NCI-H1694 (cell line): ENCODE measurements at regions not wholly inside any gene's neighbourhood (a gene's known extent, or its start where the extent isn't known, plus 50 kb on each side); places are given as distances from the start of the nearest gene placed in this dataset.
"Not testable (repeated sequence)": the region's sequence is repeated elsewhere in the genome, so short reads cannot be mapped to it uniquely, and the experiment has no call there.

Experiments
- DNase-seq: peaks from one replicate; lab custom pipeline; 2025; lab: John Stamatoyannopoulos, UW

DNA sequence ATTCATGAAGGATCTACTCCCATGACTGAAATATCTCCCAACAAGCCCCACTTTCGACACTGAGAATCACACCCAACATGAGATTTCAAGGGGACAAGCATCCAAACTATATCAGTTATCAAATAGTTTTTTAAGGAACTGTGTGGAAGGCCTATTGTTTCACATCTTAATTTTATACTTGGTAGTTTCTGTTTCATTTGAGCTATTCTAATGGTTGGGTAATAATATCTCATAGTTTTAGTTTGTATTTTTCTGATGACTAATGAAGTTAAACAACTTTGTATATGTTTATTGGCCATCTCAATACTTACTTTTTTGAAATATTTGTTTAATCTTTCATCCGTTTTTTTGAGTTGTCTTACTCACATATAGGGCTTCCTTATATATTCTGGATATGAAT is 135.0 kb downstream of the SCG2 start:
- no peak for DNase-seq

DNA sequence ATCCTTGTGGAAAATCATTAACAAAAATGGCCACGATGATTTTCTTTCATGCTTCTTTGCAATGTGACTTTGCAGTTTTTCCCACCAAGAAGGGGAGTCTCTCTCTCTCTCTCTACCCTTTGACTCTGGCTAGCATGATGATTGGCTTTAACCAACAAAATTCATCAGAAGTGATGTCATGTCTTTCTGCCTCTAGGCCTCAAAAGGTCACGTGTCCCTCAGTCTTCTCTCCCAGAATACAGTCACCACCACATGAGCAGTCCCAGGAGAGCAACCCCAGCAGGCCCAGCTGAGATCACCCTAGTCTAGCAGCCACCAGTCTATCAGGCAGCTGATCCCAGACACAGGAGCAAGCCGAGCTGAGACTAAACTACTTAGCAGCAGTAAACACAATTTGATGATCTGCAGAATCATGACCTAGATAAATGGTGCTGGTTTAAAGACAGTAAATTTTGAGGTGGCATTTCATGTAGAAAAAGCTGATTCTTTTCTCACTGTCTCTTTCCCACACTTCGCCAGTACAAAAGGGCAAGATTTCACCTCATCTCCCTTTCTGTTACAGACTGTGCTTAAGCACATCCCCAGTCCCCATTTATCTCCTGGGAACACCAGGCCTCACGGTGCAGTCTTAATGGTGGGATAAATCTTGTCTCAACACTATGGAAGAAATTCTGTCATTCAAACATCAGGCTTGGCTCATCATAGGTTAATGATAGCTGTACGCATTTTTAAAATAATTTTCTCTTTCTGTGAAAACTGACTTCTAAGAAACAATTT is 132.7 kb downstream of the SCG2 start:
- DNase-seq: no peak

GRCh38 chr2:223470602-223471001 is 131.6 kb downstream of the SCG2 start:
- no peak for DNase-seq

DNA sequence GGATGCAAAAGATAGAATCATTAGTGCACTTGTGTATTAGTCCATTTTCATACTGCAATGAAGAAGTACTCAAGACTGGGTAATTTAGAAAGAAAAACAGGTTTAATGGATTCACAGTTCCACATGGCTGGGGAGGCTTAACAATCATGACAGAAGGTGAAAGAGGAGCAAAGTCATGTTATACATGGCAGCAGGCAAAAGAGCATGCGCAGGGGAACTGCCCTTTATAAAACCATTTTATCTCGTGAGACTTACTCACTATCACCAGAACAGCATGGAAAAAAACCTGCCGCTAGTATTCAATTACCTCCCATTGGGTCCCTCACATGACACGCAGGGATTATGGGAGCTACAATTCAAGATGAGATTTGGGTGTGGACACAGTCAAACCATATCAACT is 129.4 kb downstream of the SCG2 start:
- DNase-seq: no peak

DNA sequence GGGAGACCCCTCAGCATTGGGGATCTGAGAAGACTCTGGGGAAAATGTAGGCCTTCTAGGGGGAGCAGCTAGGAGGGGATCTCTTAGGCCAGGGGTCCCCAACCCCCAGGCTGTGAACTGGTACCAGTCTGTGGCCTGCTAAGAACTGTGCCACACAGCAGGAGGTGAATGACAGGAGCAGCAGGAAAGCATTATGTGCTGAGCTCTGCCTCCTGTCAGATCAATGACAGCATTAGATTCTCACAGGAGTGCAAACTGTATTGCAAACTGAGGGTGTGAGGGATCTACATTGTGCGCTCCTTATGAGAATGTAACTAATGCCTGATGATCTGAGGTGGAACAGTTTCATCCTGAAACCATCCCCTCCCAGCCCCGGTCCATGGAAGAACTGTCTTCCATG is 127.3 kb downstream of the SCG2 start:
- no peak for DNase-seq

DNA sequence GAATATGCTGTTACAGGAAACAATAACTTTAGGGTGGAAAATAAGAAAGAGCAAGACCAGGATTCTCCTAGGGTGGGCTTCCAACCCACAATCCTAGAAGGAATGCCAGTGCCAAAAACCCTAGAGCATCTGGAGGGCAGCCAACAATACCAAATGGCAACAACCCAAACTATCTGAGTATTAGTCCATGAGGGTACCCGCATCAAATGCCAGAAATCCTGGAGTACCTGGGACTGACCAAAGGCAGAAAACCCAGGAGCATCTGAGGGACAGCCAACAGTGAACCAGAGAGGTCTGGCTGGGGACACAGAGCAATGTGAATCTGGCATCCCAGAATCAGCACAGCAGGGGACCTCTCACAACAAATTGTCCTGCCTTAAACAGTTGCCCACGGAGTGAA is 126.3 kb downstream of the SCG2 start:
- no peak for DNase-seq

DNA sequence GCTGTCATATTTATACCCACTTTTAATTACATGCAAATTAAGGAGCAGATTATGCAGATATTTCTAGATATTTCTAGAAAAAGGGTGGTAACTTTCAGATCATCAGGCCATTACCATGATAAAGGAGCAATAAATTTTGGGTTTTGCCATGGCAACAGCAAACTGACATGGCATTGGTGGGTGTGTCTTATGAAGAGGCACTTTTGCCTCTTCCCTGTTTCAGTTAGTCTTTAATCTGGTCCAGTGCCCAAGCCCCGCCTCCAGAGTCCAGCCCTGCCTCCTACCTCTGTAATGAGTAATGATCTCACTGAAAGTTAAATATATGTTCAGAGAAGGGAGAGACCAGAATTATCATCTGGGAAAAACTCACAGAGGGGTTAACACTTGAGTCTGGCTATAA is 124.8 kb downstream of the SCG2 start:
- no peak for DNase-seq

GRCh38 chr2:223481486-223481885 is 120.7 kb downstream of the SCG2 start:
- DNase-seq: no peak

GRCh38 chr2:223486751-223487150 is 115.4 kb downstream of the SCG2 start:
- no peak for DNase-seq

DNA sequence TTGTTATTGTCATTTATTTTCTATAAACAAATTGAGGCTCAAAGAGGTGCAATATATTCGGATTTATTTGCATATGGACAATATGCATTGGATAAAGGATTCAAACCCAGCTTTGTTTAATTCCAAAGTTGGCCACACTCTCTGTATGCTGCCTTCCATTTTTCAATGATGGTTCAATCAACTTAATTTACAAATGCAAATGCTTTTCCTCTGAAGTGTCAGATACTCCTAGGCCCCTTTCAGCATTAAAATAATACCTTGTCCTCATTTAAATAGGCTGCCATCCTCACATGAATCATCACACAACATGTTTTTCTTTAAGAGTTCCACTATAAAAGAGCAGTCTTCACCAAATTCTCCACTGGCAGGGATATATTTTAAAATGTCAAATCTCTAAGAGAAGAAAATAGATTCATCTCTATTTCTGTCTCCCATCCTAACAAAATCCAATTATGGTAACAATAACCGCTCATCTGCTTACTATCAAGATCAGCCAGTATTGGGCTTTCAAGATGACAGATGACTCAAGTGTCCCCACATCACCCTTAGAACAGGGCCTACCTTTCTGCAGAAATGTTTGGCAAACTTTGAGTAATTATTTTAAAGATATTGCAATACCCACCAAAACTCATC is 114.8 kb downstream of the SCG2 start:
- no peak for DNase-seq

DNA sequence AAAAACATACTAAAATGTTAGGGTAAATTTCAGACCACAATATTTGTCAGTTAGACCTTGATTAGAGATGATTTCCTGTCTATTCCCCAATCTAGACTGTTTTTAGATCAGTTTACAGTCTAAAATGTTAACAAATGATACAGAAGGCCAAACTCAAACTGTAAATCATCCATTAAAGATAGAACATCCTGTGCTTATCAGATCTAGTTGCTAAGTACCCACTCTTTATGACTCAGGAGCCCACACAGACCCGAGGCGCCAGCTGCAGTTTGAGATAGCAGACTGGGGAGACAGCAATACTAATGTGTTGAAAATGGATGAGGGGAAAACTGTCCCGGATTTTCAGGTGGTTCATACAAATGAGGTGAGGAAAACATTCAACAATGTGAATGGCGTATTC is 113.3 kb downstream of the SCG2 start:
- DNase-seq: no peak

DNA sequence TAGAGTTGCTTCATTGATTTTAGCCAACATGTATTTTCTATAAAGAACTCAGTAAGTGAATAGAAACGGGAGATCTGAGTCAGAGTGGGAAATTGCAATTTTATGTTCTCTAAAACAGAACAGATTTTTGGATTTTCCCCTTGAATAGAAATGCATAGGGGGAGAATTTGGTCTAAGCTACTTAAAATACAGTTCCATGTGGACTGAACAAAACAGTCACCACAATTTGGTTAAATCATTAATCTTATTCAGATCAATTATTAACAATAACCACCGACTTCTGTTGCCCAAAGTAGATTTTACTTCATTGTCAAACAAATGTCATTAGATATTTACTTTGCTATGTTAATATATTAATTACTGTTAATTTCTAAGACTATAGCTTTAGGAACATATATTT is 107.7 kb downstream of the SCG2 start:
- DNase-seq: no peak

DNA sequence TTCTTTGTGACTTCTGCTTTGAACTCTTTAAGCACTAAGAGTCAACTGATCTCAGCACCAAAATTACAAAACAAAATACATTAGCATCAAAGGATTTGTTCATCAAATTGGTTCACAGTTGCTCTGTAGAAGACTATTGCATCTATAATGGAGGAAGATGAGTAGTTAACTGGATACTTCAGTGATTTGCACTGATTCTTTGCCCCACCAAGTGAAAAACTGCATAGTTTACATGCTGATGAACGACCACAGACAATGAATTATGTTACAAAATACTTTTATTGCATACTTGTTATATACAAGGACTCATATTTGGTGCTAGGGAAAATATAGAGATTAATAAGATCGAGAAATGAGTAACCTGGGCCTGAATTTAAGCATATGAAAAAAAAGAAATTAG is 107.2 kb downstream of the SCG2 start:
- no peak for DNase-seq

GRCh38 chr2:223496853-223497252 is 105.3 kb downstream of the SCG2 start:
- not testable (repeated sequence) for DNase-seq

- peak; percentile 75 for DNase-seq
These were observed 101.5 kb downstream of the SCG2 start for GRCh38 chr2:223500709-223501108.

GRCh38 chr2:223501641-223502040 is 100.5 kb downstream of the SCG2 start:
- DNase-seq: no peak

DNA sequence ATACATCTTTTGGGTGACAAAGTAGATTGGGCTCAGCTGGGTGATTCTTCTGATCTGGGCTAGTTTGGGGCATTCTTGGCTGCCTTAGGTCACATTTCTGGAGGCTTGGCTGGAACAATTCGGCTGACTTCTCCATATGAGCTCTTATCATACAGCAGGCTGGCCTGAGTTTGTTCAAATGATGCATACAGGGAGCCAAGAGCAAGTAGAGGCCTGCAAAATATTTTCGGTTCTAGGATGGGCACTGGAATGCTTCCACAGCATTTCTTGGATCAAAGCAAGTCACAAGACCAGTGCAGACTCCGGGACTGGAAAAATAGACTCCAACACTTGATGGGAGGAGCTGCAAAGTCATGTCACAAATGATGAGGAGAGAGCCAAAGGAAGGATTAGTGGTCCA is 98.4 kb downstream of the SCG2 start:
- DNase-seq: no peak

DNA sequence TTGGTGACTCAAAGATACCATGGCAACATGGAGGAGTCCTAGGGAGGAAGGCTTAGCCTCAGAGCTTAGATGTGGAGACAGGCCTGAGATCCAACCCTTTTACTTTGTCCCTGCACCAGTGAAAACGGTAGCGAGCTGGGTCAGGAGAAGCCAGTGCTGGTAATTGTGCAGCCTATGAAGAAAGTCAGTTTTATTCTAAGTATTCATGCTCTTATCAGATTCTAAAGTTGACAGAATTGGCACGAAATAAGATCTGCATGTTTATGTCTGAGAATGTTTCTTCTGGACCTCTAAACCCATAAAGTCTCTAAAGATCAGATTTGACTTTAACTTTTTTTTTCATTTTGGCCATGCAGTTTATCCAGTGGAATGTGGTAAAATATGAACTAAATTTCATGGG is 93.8 kb downstream of the SCG2 start:
- DNase-seq: no peak

DNA sequence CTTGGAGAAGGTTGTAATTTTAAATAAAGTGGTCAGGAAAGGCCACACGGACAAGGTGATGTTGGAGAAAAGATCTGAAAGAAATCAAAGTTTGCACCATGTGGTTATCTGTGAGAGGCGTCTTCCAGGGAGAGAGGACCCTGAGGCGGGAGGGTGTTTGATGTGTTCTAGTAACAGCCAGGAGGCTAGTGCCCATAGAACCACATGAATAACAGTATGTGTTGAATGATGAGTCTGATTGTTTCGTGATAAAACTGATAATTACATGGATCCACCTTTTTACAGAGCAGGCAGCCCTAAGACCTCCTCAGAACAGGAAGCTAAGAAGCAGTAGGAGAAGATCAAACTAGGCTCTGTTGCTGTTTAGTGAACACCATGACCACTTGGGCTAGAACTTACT is 91.4 kb downstream of the SCG2 start:
- no peak for DNase-seq

- DNase-seq: no peak
These were observed 91.0 kb downstream of the SCG2 start for GRCh38 chr2:223511168-223511567.

- no peak for DNase-seq
These were observed 88.2 kb downstream of the SCG2 start for GRCh38 chr2:223513771-223514455.

GRCh38 chr2:223519471-223519870 is 82.7 kb downstream of the SCG2 start:
- no peak for DNase-seq

- DNase-seq: no peak
These were observed 79.4 kb downstream of the SCG2 start for GRCh38 chr2:223522796-223523195.
